Chondrocyte (in vitro differentiated cells): ENCODE measurements at regions not wholly inside any gene's neighbourhood (a gene's known extent, or its start where the extent isn't known, plus 50 kb on each side); places are given as distances from the start of the nearest gene placed in this dataset.

Experiments
- DNase-seq: peaks from one replicate; pipeline ENCODE4 v3.0.0; 2021; ENCODE audit warnings: mixed read lengths, low spot score
- H3K27ac Mint-ChIP-seq: one replicate; pipeline ENCODE4 v1.8.0; 2021; ENCODE audit warnings: mild to moderate bottlenecking, moderate library complexity, mixed read lengths; ENCODE audit not compliant: unreplicated experiment
- H3K27me3 Mint-ChIP-seq: 2 replicates; pipeline ENCODE4 v1.8.0; 2021; ENCODE audit warnings: low read depth, mixed read lengths
- H3K36me3 Mint-ChIP-seq: 2 replicates; pipeline ENCODE4 v1.8.0; 2021; ENCODE audit warnings: low read depth, mixed read lengths
- H3K4me1 Mint-ChIP-seq: 2 replicates; pipeline ENCODE4 v1.8.0; 2021; ENCODE audit warnings: low read depth, mild to moderate bottlenecking, mixed read lengths
- H3K4me3 Mint-ChIP-seq: one replicate; pipeline ENCODE4 v1.8.0; 2021; ENCODE audit warnings: mild to moderate bottlenecking, moderate library complexity, mixed read lengths; ENCODE audit not compliant: unreplicated experiment
- H3K9me3 Mint-ChIP-seq: 2 replicates; pipeline ENCODE4 v1.8.0; 2021; ENCODE audit warnings: low read depth, mixed read lengths
- CTCF ChIP-seq: fragments of 200-600 bp; sonication (generic); IDR thresholded peaks from 2 replicates; pipeline ENCODE4 v1.5.0; 2021; ENCODE audit warnings: antibody characterized with exemption, mild to moderate bottlenecking, moderate library complexity

GRCh38 chr10:128307820-128308219 is 181.6 kb upstream of the MKI67 start:
- DNase-seq = no peak

GRCh38 chr10:128310971-128311658 is 184.9 kb upstream of the MKI67 start:
- TF ChIP-seq CTCF = no peak
- H3K27me3 Mint-ChIP-seq = no peaks in the 10 kb centered on the region
- DNase-seq = no peak
- no peaks in the 10 kb centered on the region for H3K4me1 Mint-ChIP-seq
- no peak overlapping the region for H3K27ac Mint-ChIP-seq
- no peak overlapping the region for H3K4me3 Mint-ChIP-seq
- H3K9me3 Mint-ChIP-seq = peaks cover 3% of the 10 kb centered on the region
- H3K36me3 Mint-ChIP-seq = no peaks in the 10 kb centered on the region

More at GRCh38 chr10:128307820-128308219, 181.6 kb upstream of the MKI67 start:
- Mint-ChIP-seq H3K27ac (no peak overlapping the region), H3K27me3 (no peaks in the 10 kb centered on the region), H3K9me3 (peaks cover 12% of the 10 kb centered on the region), H3K4me3 (no peak overlapping the region), H3K36me3 (no peaks in the 10 kb centered on the region), H3K4me1 (no peaks in the 10 kb centered on the region)
- no peak for TF ChIP-seq CTCF

GRCh38 chr10:128312250-128312649 is 186.0 kb upstream of the MKI67 start:
- Mint-ChIP-seq H3K36me3 (no peaks in the 10 kb centered on the region), H3K27me3 (no peaks in the 10 kb centered on the region), H3K4me3 (no peak overlapping the region), H3K4me1 (no peaks in the 10 kb centered on the region), H3K27ac (no peak overlapping the region), H3K9me3 (peaks cover 3% of the 10 kb centered on the region)
- no peak for DNase-seq
- no peak for TF ChIP-seq CTCF

GRCh38 chr10:128314686-128315085 is 188.5 kb upstream of the MKI67 start:
- Mint-ChIP-seq H3K9me3 (no peaks in the 10 kb centered on the region), H3K4me3 (no peak overlapping the region), H3K4me1 (peaks cover 5% of the 10 kb centered on the region), H3K36me3 (no peaks in the 10 kb centered on the region), H3K27me3 (no peaks in the 10 kb centered on the region), H3K27ac (no peak overlapping the region)
- no peak for DNase-seq
- TF ChIP-seq CTCF = no peak

GRCh38 chr10:128316121-128316726 is 190.0 kb upstream of the MKI67 start:
- DNase-seq = no peak

More at GRCh38 chr10:128316121-128316726, 190.0 kb upstream of the MKI67 start:
- no peak for TF ChIP-seq CTCF
- Mint-ChIP-seq H3K27ac (no peak overlapping the region), H3K27me3 (no peaks in the 10 kb centered on the region), H3K4me1 (peaks cover 5% of the 10 kb centered on the region), H3K9me3 (no peaks in the 10 kb centered on the region), H3K4me3 (no peak overlapping the region), H3K36me3 (no peaks in the 10 kb centered on the region)
